Gastroesophageal sphincter (tissue), 4 donors: ENCODE measurements at regions not wholly inside any gene's neighbourhood (a gene's known extent, or its start where the extent isn't known, plus 50 kb on each side); places are given as distances from the start of the nearest gene placed in this dataset.

Source experiments
- ATAC-seq: fragments of 150-250 bp; one replicate; pipeline ENCODE4 v1.9.1; 2016; ENCODE audit warnings: mild to moderate bottlenecking, moderate library complexity
- H3K27ac ChIP-seq, 4 donors: fragments of 200-600 bp; sonication (generic) in 3 of 4; 1 replicate in 3 of 4; 2 replicates in 1 of 4; pipeline ENCODE4 v1.5.1; 2016 to 2019
- H3K27me3 ChIP-seq: fragments of 200-600 bp; sonication (generic); one replicate; pipeline ENCODE4 v1.5.1; 2019
- H3K36me3 ChIP-seq, 2 donors: fragments of 200-600 bp; sonication (generic); one replicate each; pipeline ENCODE4 v1.5.1; 2019; ENCODE audit warnings: control low read depth in 1 of 2
- H3K4me1 ChIP-seq, 3 donors: fragments of 200-600 bp; sonication (generic); 1 replicate in 2 of 3; 2 replicates in 1 of 3; pipeline ENCODE4 v1.5.1; 2016 to 2019; ENCODE audit warnings: control low read depth in 2 of 3
- H3K4me3 ChIP-seq, 2 donors: fragments of 200-600 bp; sonication (generic); one replicate each; pipeline ENCODE4 v1.5.1; 2019; ENCODE audit warnings: mild to moderate bottlenecking in 1 of 2, moderate library complexity in 1 of 2
- H3K9me3 ChIP-seq, 3 donors: fragments of 200-600 bp; sonication (generic); one replicate each; pipeline ENCODE4 v1.5.1; 2017 to 2019; ENCODE audit warnings: control low read depth in 2 of 3
- EP300 ChIP-seq: sonication (generic); formaldehyde crosslinking; IDR thresholded peaks from one replicate; pipeline ENCODE4 v1.6.1; 2017; ENCODE audit warnings: antibody characterized with exemption, mild to moderate bottlenecking
- POLR2A ChIP-seq, 2 donors: fragments of 450-650 bp; IDR thresholded peaks; one replicate each; pipeline ENCODE4 v1.6.1; 2017; ENCODE audit warnings: antibody characterized with exemption in 2 of 2, mild to moderate bottlenecking in 2 of 2, moderate library complexity in 1 of 2
- POLR2AphosphoS5 ChIP-seq: sonication (generic); formaldehyde crosslinking; IDR thresholded peaks from one replicate; pipeline ENCODE4 v1.6.1; 2017; ENCODE audit warnings: antibody characterized with exemption
- WGBS, 2 donors: methylation state at CpG; one replicate each; pipeline ENCODE4 v1.1.5; 2018; ENCODE audit warnings: low coverage in 1 of 2; 5-methylcytosine and 5-hydroxymethylcytosine counted together
- TF ChIP-seq, protein P1 (sequence below), 4 experiments: fragments of 200-600 bp in 2 of 4; fragments of 450-650 bp in 2 of 4; sonication (generic) in 1 of 4; IDR thresholded peaks; one replicate each; pipeline ENCODE4 v1.5.1; 2017 to 2019; ENCODE audit warnings: antibody characterized with exemption in 4 of 4, mild to moderate bottlenecking in 2 of 4, moderate library complexity in 2 of 4

DNA sequence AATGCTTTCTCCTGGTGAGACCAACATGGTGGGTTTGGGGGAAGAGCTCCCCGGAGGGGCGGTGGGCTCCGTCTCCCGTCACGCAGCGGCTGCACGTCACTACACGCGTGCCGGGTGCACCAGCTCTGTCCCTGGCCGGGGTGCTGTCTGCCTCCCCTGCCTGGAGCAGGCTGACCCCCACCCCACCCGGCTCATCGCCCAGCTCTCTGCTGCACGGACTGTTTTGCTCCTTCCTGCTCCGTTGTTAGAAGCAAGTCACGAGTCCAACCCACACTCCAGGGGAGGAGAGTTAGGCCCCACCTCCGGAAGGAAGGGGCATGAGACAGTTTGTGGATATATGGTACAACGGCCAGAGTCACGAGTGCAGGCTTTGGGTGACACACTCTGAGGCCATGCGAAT lies 364.9 kb downstream of the BRD1 start:
- Histone ChIP-seq H3K27me3 (peaks cover 80% of the 10 kb centered on the region), H3K4me3 (no peak overlapping the region), H3K27ac (no peak overlapping the region), H3K4me1 (no peaks in the 10 kb centered on the region), H3K9me3 (no peaks in the 10 kb centered on the region), H3K36me3 (no peaks in the 10 kb centered on the region)
- 69% methylated on average over 6 of the region's 20 CpGs; no CpG with 5 or more reads in 1 of the 2 donors for WGBS, 2 donors
- TF ChIP-seq POLR2AphosphoS5 (no peak), POLR2A (IDR thresholded peaks at IDR 0.05) (no peak), EP300 (no peak)
- TF ChIP-seq, protein P1, sequence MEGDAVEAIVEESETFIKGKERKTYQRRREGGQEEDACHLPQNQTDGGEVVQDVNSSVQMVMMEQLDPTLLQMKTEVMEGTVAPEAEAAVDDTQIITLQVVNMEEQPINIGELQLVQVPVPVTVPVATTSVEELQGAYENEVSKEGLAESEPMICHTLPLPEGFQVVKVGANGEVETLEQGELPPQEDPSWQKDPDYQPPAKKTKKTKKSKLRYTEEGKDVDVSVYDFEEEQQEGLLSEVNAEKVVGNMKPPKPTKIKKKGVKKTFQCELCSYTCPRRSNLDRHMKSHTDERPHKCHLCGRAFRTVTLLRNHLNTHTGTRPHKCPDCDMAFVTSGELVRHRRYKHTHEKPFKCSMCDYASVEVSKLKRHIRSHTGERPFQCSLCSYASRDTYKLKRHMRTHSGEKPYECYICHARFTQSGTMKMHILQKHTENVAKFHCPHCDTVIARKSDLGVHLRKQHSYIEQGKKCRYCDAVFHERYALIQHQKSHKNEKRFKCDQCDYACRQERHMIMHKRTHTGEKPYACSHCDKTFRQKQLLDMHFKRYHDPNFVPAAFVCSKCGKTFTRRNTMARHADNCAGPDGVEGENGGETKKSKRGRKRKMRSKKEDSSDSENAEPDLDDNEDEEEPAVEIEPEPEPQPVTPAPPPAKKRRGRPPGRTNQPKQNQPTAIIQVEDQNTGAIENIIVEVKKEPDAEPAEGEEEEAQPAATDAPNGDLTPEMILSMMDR (IDR thresholded peaks at IDR 0.05), result no peak
- no peak for ATAC-seq

DNA sequence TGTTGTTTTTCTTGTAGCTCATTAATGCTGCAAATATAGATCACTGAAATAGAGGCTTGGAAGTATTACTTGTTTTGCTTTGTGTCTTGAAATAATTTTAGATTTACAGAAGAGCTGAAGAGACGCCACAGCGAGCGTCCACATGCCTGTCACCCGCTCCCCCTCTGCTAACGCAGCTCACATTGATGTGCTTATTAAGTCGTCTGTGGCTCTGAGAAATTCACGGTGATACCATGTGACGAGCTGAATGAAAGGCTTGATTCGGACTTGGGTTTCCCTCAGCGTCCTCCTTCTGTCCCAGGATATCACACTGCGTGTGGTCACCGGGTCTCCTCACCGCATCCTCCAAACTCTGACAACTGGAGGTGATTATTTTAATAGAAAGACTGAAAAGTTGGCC lies 365.4 kb downstream of the BRD1 start:
- 74% methylated on average over 8 of the region's 13 CpGs; no CpG with 5 or more reads in 1 of the 2 donors for WGBS, 2 donors
- Histone ChIP-seq H3K27ac (no peak overlapping the region), H3K36me3 (no peaks in the 10 kb centered on the region), H3K4me1 (no peaks in the 10 kb centered on the region), H3K4me3 (no peak overlapping the region), H3K9me3 (no peaks in the 10 kb centered on the region), H3K27me3 (peaks cover 80% of the 10 kb centered on the region)
- TF ChIP-seq POLR2A (IDR thresholded peaks at IDR 0.05), result no peak
- TF ChIP-seq POLR2AphosphoS5, result no peak
- TF ChIP-seq EP300, result no peak
- TF ChIP-seq, protein P1 (IDR thresholded peaks at IDR 0.05), result no peak
- no peak for ATAC-seq

DNA sequence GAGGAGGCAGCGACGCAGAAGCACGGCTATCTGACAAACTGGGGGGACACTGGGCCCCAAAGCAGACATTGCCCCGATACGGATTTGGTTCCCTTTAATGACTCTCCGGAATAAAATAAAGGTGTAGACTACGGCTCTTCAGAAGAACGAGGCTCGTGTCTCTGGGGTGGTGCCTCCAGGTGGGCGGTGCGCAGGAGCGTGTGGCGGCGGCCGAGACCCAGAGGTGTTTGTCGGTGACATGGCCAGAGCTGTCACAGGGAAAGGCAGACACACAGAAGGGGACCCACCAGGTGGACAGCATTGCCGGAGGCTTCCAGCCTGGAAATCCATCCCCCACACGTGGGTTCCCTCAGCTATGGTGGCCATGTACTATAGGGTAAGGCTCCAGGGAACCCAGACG lies 366.0 kb downstream of the BRD1 start:
- WGBS, 2 donors, result 85 to 100% methylated on average over 1 to 12 of the region's 19 CpGs
- peaks cover 80% of the 10 kb centered on the region for H3K27me3 ChIP-seq
- no peak for ATAC-seq
- H3K4me3 ChIP-seq, result no peak overlapping the region
- no peaks in the 10 kb centered on the region for H3K36me3 ChIP-seq
- H3K4me1 ChIP-seq, result no peaks in the 10 kb centered on the region
- TF ChIP-seq, protein P1 (IDR thresholded peaks at IDR 0.05), result no peak
- TF ChIP-seq POLR2A (IDR thresholded peaks at IDR 0.05) (no peak), EP300 (no peak), POLR2AphosphoS5 (no peak)
- no peaks in the 10 kb centered on the region for H3K9me3 ChIP-seq
- no peak overlapping the region for H3K27ac ChIP-seq

DNA sequence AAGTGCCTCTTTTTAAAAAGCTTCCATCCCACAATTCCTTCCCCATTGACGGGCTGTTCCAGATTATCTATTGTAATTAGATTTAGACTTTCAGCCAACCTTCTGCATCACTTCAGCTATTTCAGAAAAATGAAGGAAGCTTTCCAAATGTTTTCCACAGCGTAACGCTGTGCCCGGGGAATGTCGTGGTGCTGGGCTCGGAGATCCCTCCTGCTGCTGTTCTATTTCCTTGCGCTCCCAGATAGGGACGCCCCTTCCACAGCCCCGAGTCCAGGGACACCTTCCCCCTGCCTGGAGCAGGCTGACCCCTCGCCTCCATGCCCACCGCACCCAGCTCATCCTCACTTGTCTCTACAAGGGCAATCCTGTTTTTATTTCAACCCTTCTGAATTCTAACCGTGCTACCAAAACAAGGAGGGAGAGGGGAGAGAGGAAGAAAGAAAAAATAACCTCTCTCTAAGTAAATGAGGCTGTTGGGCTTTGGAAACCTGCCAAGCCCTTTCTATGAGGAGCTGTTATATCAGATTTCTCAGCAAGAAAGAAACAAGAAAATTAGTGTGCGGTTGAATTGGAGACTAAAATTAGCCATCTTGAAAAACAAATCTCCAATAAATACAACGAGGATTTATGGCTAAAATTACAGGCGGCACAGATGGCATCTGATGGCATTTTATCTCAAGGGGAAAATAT lies 366.9 kb downstream of the BRD1 start:
- Histone ChIP-seq H3K27ac (no peak overlapping the region), H3K36me3 (no peaks in the 10 kb centered on the region), H3K9me3 (no peaks in the 10 kb centered on the region), H3K4me1 (no peaks in the 10 kb centered on the region), H3K4me3 (no peak overlapping the region), H3K27me3 (peaks cover 80% of the 10 kb centered on the region)
- ATAC-seq, result no peak
- WGBS, 2 donors, result 17 to 36% methylated on average over 6 to 15 of the region's 15 CpGs
- TF ChIP-seq POLR2A (IDR thresholded peaks at IDR 0.05) (no peak), EP300 (no peak), POLR2AphosphoS5 (no peak)
- TF ChIP-seq, protein P1 (IDR thresholded peaks at IDR 0.05), result no peak

DNA sequence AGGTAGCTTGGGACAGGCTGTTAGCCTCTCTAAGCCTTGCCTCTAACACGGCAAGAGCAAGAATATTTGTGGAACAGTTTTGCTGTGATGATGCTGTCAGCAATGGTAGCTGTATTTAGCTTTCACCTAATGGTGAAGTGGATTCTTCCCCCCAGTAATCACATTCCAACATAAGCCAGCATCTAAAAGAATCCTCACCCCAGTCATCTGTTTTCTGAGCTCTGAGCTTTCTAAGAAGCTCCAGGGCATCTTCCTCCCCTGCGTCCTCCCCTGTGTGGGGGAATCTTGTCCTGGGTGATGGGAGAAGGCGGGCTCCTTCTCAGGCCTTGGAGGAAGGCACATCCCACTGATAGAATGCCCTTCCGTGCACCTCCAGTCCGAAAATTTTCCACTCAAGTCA lies 367.6 kb downstream of the BRD1 start:
- no peaks in the 10 kb centered on the region for H3K36me3 ChIP-seq
- H3K9me3 ChIP-seq, result no peaks in the 10 kb centered on the region
- H3K27me3 ChIP-seq, result peaks cover 80% of the 10 kb centered on the region
- no peak overlapping the region for H3K27ac ChIP-seq
- 38 to 64% methylated on average over 2 to 3 of the region's 5 CpGs for WGBS, 2 donors
- TF ChIP-seq POLR2AphosphoS5, result no peak
- H3K4me3 ChIP-seq, result no peak overlapping the region
- H3K4me1 ChIP-seq, result no peaks in the 10 kb centered on the region
- no peak for ATAC-seq
